ENCODE measurements at regions not wholly inside any gene's neighbourhood (a gene's known extent, or its start where the extent isn't known, plus 50 kb on each side); places are given as distances from the start of the nearest gene placed in this dataset.

- DNase-seq (ENCODE audit: low spot score) (no peak), FAIRE-seq (no peak)
Observed at GRCh38 chr6:23410439-23410838, 715.6 kb upstream of the NRSN1 start.

DNA sequence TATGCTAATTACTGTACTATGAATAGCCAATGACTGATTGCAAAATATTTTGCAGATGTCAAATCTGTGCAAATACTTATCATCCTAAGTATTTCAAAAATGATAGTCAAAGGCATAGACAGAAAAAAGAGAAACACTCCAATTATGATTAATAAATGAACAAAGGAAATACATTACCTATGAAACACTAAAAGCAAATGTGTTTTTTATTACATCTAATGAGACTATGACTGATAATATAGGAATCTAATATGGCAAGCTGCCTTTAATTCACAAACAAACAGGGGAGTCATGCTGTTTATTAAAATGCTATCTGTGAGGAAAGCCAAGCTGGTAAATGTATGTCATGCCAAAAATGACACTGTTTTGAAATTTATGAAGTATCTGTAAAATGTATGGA is 713.2 kb upstream of the NRSN1 start:
- DNase-seq (ENCODE audit: low spot score) (no peak), FAIRE-seq (no peak)

- no peak for DNase-seq (ENCODE audit: low spot score)
- FAIRE-seq = no peak
Observed at GRCh38 chr6:23413327-23414050, 712.5 kb upstream of the NRSN1 start.

DNA sequence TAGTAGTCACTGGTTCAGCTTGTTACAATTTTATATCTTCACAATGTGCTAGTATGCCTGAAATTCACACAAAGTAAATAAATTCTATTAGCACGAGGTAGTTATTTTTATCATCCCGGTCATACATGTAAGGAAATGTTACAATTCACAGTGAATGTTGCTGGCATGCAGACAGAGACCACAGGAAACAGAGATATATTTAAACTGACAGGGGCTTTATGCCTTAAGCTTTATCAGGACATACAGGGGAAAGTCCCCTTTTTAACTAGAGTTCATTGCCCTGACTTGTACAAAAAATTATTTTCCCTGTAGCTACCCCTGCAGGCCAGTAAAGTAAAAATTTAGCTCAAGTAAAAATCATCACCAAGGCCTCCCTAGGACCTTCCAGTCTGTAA is 712.0 kb upstream of the NRSN1 start:
- FAIRE-seq = no peak
- peak; percentile 7 for DNase-seq (ENCODE audit: low spot score)

DNA sequence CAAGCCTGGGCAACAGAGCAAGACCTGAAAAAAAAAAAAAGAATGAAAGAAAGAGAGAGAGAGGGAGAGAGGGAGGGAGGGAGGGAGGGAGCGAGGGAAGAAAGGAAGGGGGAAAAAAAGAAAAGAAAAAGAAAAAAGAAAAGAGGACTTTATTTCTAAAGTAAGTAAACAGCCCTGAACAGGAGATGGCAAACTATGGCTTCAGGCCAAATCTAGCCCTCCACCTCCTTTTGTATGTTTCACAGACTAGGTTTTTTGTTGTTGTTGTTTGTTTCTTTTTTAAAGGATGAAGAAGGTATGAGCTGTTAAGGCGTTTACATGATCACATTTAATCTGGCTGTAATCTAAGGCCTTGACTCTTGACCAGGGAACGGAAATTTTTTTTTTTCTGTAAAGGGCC is 711.1 kb upstream of the NRSN1 start:
- FAIRE-seq (no peak), DNase-seq (ENCODE audit: low spot score) (no peak)

DNA sequence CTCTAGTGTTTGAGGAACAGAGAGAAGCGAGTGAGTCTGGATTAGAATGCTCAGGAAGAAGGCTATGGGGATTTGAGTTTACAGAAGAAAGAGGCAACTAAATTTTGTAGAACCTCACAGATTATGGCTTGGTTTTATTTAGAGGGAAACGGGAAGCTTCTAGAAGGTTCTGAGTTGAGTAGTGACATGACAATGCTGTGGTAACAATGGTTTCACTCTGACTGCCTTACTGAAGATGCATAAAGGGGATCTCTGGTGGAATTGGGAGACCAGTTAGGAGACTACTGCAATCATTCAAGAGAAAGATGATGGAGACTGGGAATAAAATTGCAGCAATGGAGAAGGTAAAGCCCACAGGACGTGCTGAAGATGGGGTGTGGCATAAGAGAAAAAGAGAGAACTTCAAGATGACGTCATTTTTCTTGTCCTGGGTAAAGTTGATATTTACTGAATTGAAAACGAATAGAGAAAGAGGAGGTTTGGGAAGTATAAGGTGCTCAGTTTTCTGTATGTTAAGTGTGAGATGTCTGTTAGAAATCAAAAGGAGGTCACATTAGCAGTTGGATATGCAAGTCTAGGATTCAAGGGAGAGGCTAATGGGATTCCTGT is 710.1 kb upstream of the NRSN1 start:
- DNase-seq (ENCODE audit: low spot score) = no peak
- no peak for FAIRE-seq

- FAIRE-seq (no peak), DNase-seq (ENCODE audit: low spot score) (no peak)
Observed at GRCh38 chr6:23417133-23417532, 708.9 kb upstream of the NRSN1 start.

GRCh38 chr6:23418095-23418494 is 707.9 kb upstream of the NRSN1 start:
- DNase-seq (ENCODE audit: low spot score) = no peak
- no peak for FAIRE-seq

DNA sequence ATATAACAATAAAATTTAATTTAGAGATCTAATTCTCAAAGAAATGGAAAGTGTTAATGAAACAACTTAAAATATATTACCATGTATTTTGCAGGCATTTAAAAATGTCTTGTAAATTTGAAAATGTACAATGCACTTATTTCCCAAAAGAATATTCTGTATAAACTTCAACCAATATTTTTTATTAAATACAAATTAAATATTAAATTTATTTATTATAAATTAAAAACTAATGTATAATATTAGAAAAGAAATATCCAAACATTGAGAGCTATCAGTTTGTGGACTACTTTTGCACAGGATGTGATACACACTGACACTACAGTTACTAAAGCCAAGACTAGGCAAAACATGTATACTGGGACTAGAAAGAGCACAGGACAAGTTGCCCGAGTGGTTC is 707.0 kb upstream of the NRSN1 start:
- FAIRE-seq = no peak
- no peak for DNase-seq (ENCODE audit: low spot score)

DNA sequence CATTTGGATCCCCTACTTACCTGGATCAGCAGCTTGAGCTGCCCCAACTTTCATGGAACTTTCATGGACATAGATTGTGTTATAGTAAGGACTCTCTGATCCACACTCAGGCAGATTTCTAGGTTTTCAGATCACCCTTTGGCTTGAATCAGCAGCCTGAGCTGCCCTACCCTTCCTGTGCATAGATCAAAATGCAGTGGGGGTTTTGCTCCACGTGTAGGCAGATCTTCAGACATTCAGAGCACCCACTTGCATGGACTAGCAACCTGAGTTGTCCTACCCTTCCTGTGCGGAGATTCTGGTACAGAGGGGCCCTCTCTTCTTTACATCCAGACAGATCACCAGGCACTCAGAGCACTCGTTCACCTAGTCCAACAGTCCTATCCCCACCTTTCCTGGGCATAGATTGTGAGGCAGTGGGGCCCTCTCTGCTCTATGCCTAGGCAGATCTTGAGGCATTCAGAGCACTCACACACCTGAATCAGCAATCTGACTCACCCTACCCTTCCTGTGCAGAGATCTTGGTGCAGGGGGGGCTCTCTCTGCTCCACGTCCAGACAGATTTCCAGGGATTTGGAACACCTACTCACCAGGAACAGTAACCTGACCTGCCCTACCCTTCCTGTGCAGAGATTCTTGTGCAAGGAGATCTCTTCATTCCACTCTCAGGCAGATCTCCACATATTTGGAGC is 705.2 kb upstream of the NRSN1 start:
- no peak for FAIRE-seq

GRCh38 chr6:23424584-23424983 is 701.4 kb upstream of the NRSN1 start:
- FAIRE-seq (no peak), DNase-seq (ENCODE audit: low spot score) (no peak)

More for the DNA sequence above, 705.2 kb upstream of the NRSN1 start:
- DNase-seq (ENCODE audit: low spot score) = no peak

DNA sequence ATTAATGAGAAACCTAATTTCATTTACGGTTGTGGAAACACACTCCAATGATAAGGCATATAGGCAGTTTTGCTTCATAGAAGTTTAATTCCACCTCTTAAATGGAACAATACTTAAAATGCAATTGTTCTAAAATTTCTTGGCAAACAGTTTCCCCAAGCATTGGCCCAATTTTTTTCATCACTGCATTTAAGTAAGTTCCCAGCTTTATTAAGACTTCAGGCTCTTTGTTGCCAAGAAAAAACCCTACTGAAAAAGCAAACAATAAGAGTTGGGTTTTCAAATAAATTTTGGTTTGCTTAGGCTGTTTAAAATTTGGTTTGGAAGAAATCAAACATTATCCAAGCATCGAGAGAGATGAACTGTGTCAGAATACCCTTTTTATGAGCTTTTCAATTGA is 690.9 kb upstream of the NRSN1 start:
- DNase-seq (ENCODE audit: low spot score) (no peak), FAIRE-seq (no peak)

GRCh38 chr6:23435798-23436197 is 690.2 kb upstream of the NRSN1 start:
- DNase-seq (ENCODE audit: low spot score) (no peak), FAIRE-seq (no peak)

- FAIRE-seq = no peak
- no peak for DNase-seq (ENCODE audit: low spot score)
Observed at GRCh38 chr6:23441808-23442461, 684.1 kb upstream of the NRSN1 start.

DNA sequence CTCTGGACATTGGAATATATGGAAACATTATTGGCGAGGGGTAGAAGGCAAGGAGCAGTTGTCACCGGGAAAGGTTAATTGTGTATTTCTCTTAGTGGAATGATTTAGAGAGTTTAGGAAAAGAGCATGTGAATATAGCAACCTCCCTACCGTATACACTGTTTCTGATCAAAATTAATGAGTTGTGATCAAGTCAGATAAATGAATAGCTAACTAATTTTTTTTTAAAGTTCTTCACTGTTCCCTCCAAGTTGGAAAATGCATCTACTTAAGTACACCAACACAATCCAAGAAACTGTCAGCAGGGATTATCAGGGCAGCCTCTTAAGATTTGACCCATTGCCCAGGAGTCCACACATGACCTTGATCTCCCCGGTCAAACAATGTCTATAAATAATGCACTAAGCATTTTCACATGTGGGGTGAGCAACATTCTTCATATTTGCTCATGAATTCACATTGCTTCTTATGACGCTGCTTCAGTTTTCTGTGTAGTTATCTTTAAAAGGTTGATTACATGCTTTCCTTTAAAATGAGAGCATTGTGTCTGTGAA is 680.8 kb upstream of the NRSN1 start:
- DNase-seq (ENCODE audit: low spot score) = no peak
- no peak for FAIRE-seq

DNA sequence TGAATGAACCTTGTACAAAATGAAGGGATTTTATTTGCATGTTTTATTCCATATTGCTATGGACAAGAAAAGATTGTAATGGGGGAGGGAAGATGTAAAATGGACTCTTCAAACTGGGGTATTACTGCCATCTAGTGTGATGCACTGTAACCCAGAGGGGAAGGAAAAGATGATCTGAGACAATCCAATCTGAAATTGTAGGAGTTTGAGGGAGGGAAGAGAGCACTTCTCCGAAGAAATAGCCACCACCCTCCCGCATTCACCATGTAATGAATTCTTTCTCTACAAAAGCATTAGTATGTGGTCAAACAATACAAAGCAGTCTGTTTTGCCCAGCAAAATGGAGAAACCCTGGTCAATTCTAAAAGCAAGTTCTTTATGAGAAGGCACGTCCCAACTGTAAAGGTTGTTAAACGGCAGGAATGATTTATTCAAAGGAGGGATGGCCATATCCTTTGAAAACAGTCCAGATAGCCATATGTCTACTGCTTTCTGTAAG is 679.5 kb upstream of the NRSN1 start:
- FAIRE-seq (no peak), DNase-seq (ENCODE audit: low spot score) (peak; percentile 4)

- FAIRE-seq (no peak), DNase-seq (ENCODE audit: low spot score) (no peak)
Observed at GRCh38 chr6:23447731-23448130, 678.3 kb upstream of the NRSN1 start.

- FAIRE-seq (no peak), DNase-seq (ENCODE audit: low spot score) (no peak)
Observed at GRCh38 chr6:23448281-23448680, 677.7 kb upstream of the NRSN1 start.

GRCh38 chr6:23454080-23454976 is 671.7 kb upstream of the NRSN1 start:
- DNase-seq (ENCODE audit: low spot score) (peak; percentile 33), FAIRE-seq (no peak)

GRCh38 chr6:23455754-23456153 is 670.3 kb upstream of the NRSN1 start:
- FAIRE-seq (no peak), DNase-seq (ENCODE audit: low spot score) (no peak)

DNA sequence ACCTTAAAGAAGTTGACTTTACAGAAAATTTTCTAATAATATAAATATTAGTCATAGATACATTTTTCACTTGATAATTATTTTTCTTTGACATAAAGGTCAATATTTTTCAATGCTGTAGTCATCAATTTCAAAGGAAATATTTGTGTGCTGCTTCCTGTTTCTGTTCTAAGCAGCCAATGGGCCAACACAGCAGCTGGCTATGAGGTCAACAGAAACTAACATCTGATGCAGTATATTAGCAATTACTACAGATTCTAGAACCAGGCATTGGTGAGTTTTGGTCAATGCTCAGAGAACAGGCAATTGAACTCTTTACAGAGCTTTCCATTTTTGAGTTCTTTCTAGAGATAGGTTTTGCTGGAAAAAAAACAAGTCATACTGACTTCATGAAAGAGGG is 669.6 kb upstream of the NRSN1 start:
- no peak for DNase-seq (ENCODE audit: low spot score)
- FAIRE-seq = no peak
